ENCODE measurements at regions not wholly inside any gene's neighbourhood (a gene's known extent, or its start where the extent isn't known, plus 50 kb on each side); places are given as distances from the start of the nearest gene placed in this dataset.

DNA sequence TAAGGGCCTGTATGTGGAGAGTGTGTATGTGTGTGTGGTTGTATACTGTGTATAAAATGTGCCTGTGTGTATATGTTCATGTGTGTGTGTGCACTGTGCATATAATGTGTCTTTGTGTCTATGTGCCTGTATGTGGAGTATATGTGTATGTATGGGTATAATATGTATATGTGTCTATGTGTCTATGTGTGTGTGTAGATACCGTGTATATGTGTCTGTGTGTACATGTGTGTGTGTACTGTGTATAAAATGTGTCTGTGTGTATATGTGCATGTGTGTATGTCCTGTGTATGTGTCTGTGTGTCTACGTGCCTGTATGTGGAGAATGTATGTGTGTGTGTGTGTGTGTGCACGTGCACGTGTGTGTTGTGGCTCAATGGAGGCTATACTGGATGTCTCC, 200.4 kb upstream of the ZFHX3 start:
- TF ChIP-seq, protein P1, sequence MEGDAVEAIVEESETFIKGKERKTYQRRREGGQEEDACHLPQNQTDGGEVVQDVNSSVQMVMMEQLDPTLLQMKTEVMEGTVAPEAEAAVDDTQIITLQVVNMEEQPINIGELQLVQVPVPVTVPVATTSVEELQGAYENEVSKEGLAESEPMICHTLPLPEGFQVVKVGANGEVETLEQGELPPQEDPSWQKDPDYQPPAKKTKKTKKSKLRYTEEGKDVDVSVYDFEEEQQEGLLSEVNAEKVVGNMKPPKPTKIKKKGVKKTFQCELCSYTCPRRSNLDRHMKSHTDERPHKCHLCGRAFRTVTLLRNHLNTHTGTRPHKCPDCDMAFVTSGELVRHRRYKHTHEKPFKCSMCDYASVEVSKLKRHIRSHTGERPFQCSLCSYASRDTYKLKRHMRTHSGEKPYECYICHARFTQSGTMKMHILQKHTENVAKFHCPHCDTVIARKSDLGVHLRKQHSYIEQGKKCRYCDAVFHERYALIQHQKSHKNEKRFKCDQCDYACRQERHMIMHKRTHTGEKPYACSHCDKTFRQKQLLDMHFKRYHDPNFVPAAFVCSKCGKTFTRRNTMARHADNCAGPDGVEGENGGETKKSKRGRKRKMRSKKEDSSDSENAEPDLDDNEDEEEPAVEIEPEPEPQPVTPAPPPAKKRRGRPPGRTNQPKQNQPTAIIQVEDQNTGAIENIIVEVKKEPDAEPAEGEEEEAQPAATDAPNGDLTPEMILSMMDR (IDR thresholded peaks at IDR 0.05): no peak
- TF ChIP-seq POLR2A (IDR thresholded peaks at IDR 0.05) (no peak), EP300 (IDR thresholded peaks at IDR 0.05; ENCODE audit: low read depth) (no peak), POLR2AphosphoS5 (IDR thresholded peaks at IDR 0.05) (no peak)
